DND-41 (cell line): ENCODE measurements at regions not wholly inside any gene's neighbourhood (a gene's known extent, or its start where the extent isn't known, plus 50 kb on each side); places are given as distances from the start of the nearest gene placed in this dataset.

Source experiments
- EZH2 ChIP-seq: IDR thresholded peaks from 3 replicates; pipeline ENCODE4 v1.6.1; 2012; ENCODE audit warnings: borderline replicate concordance, low read depth, mild to moderate bottlenecking, moderate library complexity, low read length, inconsistent platforms; ENCODE audit not compliant: severe bottlenecking
- TF ChIP-seq, protein P1 (sequence below): IDR thresholded peaks from 2 replicates; pipeline ENCODE4 v1.5.1; 2012; ENCODE audit warnings: borderline replicate concordance, low read length, moderate library complexity, mild to moderate bottlenecking; ENCODE audit not compliant: poor library complexity, severe bottlenecking; ENCODE audit errors: extremely low read depth

DNA sequence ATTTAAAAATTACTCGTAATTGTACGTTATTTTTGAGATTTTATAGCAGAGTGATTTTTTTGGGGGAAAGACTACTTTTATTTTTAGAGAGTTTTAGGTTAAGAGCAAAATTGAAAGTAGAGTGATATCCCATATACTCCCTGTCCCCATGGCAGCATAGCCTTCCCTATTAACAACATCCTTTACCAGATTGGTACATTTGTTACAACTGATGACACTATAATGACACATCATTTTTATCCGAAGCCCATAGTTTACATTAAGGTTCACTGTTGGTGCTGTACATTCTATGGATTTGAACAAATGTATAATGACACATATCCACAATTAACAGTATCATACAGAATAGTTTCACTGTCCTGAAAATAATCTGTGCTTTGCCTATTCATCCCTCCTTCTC, 1126.4 kb upstream of the CITED2 start:
- TF ChIP-seq, protein P1, sequence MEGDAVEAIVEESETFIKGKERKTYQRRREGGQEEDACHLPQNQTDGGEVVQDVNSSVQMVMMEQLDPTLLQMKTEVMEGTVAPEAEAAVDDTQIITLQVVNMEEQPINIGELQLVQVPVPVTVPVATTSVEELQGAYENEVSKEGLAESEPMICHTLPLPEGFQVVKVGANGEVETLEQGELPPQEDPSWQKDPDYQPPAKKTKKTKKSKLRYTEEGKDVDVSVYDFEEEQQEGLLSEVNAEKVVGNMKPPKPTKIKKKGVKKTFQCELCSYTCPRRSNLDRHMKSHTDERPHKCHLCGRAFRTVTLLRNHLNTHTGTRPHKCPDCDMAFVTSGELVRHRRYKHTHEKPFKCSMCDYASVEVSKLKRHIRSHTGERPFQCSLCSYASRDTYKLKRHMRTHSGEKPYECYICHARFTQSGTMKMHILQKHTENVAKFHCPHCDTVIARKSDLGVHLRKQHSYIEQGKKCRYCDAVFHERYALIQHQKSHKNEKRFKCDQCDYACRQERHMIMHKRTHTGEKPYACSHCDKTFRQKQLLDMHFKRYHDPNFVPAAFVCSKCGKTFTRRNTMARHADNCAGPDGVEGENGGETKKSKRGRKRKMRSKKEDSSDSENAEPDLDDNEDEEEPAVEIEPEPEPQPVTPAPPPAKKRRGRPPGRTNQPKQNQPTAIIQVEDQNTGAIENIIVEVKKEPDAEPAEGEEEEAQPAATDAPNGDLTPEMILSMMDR, result no peak
- TF ChIP-seq EZH2, result no peak
